A204.1 (cell line): ENCODE measurements at regions not wholly inside any gene's neighbourhood (a gene's known extent, or its start where the extent isn't known, plus 50 kb on each side); places are given as distances from the start of the nearest gene placed in this dataset.
A peak's percentile ranks its signal among the peaks of the same experiment; 100 is the strongest.
"Not testable (repeated sequence)": the region's sequence is repeated elsewhere in the genome, so short reads cannot be mapped to it uniquely, and the experiment has no call there.

ENCODE experiments used
- FAIRE-seq: peaks from 2 replicates; lab custom pipeline; 2012; peaks lifted over from hg19 to GRCh38; lab: Jason Lieb, UNC

- no peak for FAIRE-seq
Measured at GRCh38 chr15:66865622-66866611, 163.9 kb downstream of the SMAD6 start.

- FAIRE-seq = no peak
Measured at GRCh38 chr15:66866656-66867055, 164.6 kb downstream of the SMAD6 start.

GRCh38 chr15:66868918-66869317, 166.9 kb downstream of the SMAD6 start:
- no peak for FAIRE-seq

GRCh38 chr15:66870880-66871388, 168.9 kb downstream of the SMAD6 start:
- no peak for FAIRE-seq

GRCh38 chr15:66872405-66872804, 170.4 kb downstream of the SMAD6 start:
- FAIRE-seq = no peak

GRCh38 chr15:66873331-66873730, 171.3 kb downstream of the SMAD6 start:
- not testable (repeated sequence) for FAIRE-seq

GRCh38 chr15:66873856-66874255, 171.8 kb downstream of the SMAD6 start:
- no peak for FAIRE-seq

- FAIRE-seq = no peak
Measured at GRCh38 chr15:66875588-66876420, 173.8 kb downstream of the SMAD6 start.

GRCh38 chr15:66876421-66876730, 174.3 kb downstream of the SMAD6 start:
- no peak for FAIRE-seq

- FAIRE-seq = no peak
Measured at GRCh38 chr15:66876731-66877476, 174.9 kb downstream of the SMAD6 start.

- no peak for FAIRE-seq
Measured at GRCh38 chr15:66877477-66878271, 175.6 kb downstream of the SMAD6 start.

- no peak for FAIRE-seq
Measured at GRCh38 chr15:66878761-66879160, 176.7 kb downstream of the SMAD6 start.

- FAIRE-seq = no peak
Measured at GRCh38 chr15:66879531-66880368, 177.7 kb downstream of the SMAD6 start.

- no peak for FAIRE-seq
Measured at GRCh38 chr15:66880380-66881155, 178.5 kb downstream of the SMAD6 start.

- FAIRE-seq = no peak
Measured at GRCh38 chr15:66881173-66881905, 179.3 kb downstream of the SMAD6 start.

- no peak for FAIRE-seq
Measured at GRCh38 chr15:66882251-66883020, 180.4 kb downstream of the SMAD6 start.

GRCh38 chr15:66883284-66883911, 181.4 kb downstream of the SMAD6 start:
- peak; percentile 96 for FAIRE-seq
